ENCODE measurements at regions not wholly inside any gene's neighbourhood (a gene's known extent, or its start where the extent isn't known, plus 50 kb on each side); places are given as distances from the start of the nearest gene placed in this dataset.

DNA sequence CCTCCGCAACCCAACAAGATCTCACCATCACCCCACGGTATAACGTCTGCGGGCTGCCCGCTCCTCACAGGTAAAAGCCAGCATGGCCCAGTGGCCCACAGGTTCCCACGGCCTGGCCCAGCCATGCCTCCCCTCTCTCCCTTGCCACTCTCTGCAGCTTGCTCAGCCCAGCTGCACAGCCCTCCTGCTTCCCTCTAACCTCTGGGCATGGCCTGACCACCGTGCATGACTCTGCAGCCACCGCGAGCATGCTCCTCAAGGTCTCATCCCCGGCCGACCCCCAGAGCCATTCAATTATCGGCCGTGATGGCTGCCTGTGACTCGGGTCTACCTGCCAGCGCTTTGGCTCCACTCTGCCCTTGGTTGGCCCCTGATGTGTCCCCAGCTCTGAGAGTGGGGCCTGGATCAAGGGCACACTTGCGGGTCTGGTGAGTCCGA is 185.5 kb downstream of the CTTN start:
- TF ChIP-seq EZH2 (IDR thresholded peaks at IDR 0.05; ENCODE audit: insufficient read depth, low read length): no peak
- TF ChIP-seq, protein P1, sequence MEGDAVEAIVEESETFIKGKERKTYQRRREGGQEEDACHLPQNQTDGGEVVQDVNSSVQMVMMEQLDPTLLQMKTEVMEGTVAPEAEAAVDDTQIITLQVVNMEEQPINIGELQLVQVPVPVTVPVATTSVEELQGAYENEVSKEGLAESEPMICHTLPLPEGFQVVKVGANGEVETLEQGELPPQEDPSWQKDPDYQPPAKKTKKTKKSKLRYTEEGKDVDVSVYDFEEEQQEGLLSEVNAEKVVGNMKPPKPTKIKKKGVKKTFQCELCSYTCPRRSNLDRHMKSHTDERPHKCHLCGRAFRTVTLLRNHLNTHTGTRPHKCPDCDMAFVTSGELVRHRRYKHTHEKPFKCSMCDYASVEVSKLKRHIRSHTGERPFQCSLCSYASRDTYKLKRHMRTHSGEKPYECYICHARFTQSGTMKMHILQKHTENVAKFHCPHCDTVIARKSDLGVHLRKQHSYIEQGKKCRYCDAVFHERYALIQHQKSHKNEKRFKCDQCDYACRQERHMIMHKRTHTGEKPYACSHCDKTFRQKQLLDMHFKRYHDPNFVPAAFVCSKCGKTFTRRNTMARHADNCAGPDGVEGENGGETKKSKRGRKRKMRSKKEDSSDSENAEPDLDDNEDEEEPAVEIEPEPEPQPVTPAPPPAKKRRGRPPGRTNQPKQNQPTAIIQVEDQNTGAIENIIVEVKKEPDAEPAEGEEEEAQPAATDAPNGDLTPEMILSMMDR (IDR thresholded peaks at IDR 0.05; ENCODE audit: insufficient read depth, low read depth, low read length): no peak
